ENCODE measurements at regions not wholly inside any gene's neighbourhood (a gene's known extent, or its start where the extent isn't known, plus 50 kb on each side); places are given as distances from the start of the nearest gene placed in this dataset.

GRCh38 chr3:64427671-64428070, 202.4 kb upstream of the PRICKLE2 start:
- H3K9me3 ChIP-seq (ENCODE audit: low read depth) = no peaks in the 10 kb centered on the region

GRCh38 chr3:64426551-64426950, 201.3 kb upstream of the PRICKLE2 start:
- Mint-ChIP-seq H3K27ac (no peak overlapping the region), H3K36me3 (peaks cover 9% of the 10 kb centered on the region), H3K9me3 (peaks cover 8% of the 10 kb centered on the region), H3K4me1 (peaks cover 3% of the 10 kb centered on the region), H3K27me3 (ENCODE audit: insufficient read depth, low read depth) (peaks cover 4% of the 10 kb centered on the region), H3K4me3 (no peak overlapping the region)
- no peaks in the 10 kb centered on the region for H3K9me3 ChIP-seq (ENCODE audit: low read depth)
- H3K4me3 ChIP-seq = no peak overlapping the region
- H3K9ac ChIP-seq = no peak overlapping the region
- H4K20me1 ChIP-seq (ENCODE audit: low read depth) = no peaks in the 10 kb centered on the region
- no peaks in the 10 kb centered on the region for H3K27me3 ChIP-seq
- no peaks in the 10 kb centered on the region for H3F3A ChIP-seq (ENCODE audit: low read depth)
- no peak overlapping the region for H3K4me2 ChIP-seq
- no peak overlapping the region for H2AFZ ChIP-seq (replicated peaks)
- H3K36me3 ChIP-seq = no peaks in the 10 kb centered on the region
- no peak overlapping the region for H3K27ac ChIP-seq
- no peak for DNase-seq (ENCODE audit: low spot score)
- peaks cover 8% of the 10 kb centered on the region for H3K4me1 ChIP-seq
- no peak for TF ChIP-seq EZH2phosphoT487 (IDR thresholded peaks at IDR 0.05)
- TF ChIP-seq CTCF (IDR thresholded peaks at IDR 0.05) = no peak
- TF ChIP-seq EZH2 (IDR thresholded peaks at IDR 0.05) = no peak
- H3K79me2 ChIP-seq (ENCODE audit: low read depth) = no peaks in the 10 kb centered on the region

More at GRCh38 chr3:64427671-64428070, 202.4 kb upstream of the PRICKLE2 start:
- Histone ChIP-seq H3K4me1 (peaks cover 14% of the 10 kb centered on the region), H3K27ac (no peak overlapping the region), H3F3A (ENCODE audit: low read depth) (no peaks in the 10 kb centered on the region), H3K36me3 (no peaks in the 10 kb centered on the region), H3K79me2 (ENCODE audit: low read depth) (no peaks in the 10 kb centered on the region), H4K20me1 (ENCODE audit: low read depth) (no peaks in the 10 kb centered on the region), H3K4me2 (no peak overlapping the region), H3K9ac (no peak overlapping the region), H3K4me3 (no peak overlapping the region), H2AFZ (replicated peaks) (no peak overlapping the region), H3K27me3 (no peaks in the 10 kb centered on the region)
- TF ChIP-seq CTCF (IDR thresholded peaks at IDR 0.05) (no peak), EZH2 (IDR thresholded peaks at IDR 0.05) (no peak)
- DNase-seq (ENCODE audit: low spot score) = no peak
- H3K4me3 Mint-ChIP-seq = no peak overlapping the region
- H3K9me3 Mint-ChIP-seq = peaks cover 8% of the 10 kb centered on the region
- peaks cover 4% of the 10 kb centered on the region for H3K27me3 Mint-ChIP-seq (ENCODE audit: insufficient read depth, low read depth)
- peaks cover 9% of the 10 kb centered on the region for H3K36me3 Mint-ChIP-seq
- H3K27ac Mint-ChIP-seq = no peak overlapping the region
- H3K4me1 Mint-ChIP-seq = peaks cover 5% of the 10 kb centered on the region

DNA sequence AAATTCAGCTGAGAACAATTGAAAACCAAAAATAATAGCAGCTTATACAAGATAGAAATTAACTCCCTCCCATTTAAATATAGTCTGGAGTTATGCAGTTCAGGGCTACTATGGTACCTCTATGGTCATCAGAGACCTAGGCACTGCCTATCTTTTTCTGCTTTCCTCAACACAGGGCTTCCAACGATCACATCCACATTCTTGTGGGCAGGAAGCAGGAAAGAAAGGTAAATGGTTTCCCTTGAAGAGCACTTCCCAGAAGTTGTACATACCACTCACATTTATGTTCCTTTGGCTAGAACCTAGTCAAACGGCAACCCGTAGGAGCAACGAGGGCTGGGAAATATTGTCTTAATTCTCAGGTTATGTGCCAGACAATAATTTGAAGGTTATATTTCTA, 197.7 kb upstream of the PRICKLE2 start:
- Histone ChIP-seq H4K20me1 (ENCODE audit: low read depth) (no peaks in the 10 kb centered on the region), H3K79me2 (ENCODE audit: low read depth) (no peaks in the 10 kb centered on the region), H3F3A (ENCODE audit: low read depth) (peaks cover 16% of the 10 kb centered on the region), H3K4me1 (peaks cover 14% of the 10 kb centered on the region), H3K36me3 (no peaks in the 10 kb centered on the region), H3K9me3 (ENCODE audit: low read depth) (no peaks in the 10 kb centered on the region), H3K27me3 (no peaks in the 10 kb centered on the region), H3K4me2 (no peak overlapping the region), H3K4me3 (no peak overlapping the region), H2AFZ (replicated peaks) (no peak overlapping the region), H3K9ac (no peak overlapping the region), H3K27ac (no peak overlapping the region)
- Mint-ChIP-seq H3K4me1 (peaks cover 10% of the 10 kb centered on the region), H3K27ac (no peak overlapping the region), H3K9me3 (no peaks in the 10 kb centered on the region), H3K27me3 (ENCODE audit: insufficient read depth, low read depth) (peaks cover 4% of the 10 kb centered on the region), H3K4me3 (no peak overlapping the region), H3K36me3 (no peaks in the 10 kb centered on the region)
- no peak for DNase-seq (ENCODE audit: low spot score)
- no peak for TF ChIP-seq CTCF (IDR thresholded peaks at IDR 0.05)
- TF ChIP-seq EZH2 (IDR thresholded peaks at IDR 0.05) = no peak
- no peak for TF ChIP-seq EZH2phosphoT487 (IDR thresholded peaks at IDR 0.05)
